Fibroblast of mammary gland (primary cell): ENCODE measurements at regions not wholly inside any gene's neighbourhood (a gene's known extent, or its start where the extent isn't known, plus 50 kb on each side); places are given as distances from the start of the nearest gene placed in this dataset.
"Not testable (repeated sequence)": the region's sequence is repeated elsewhere in the genome, so short reads cannot be mapped to it uniquely, and the experiment has no call there.

ENCODE experiments used
- DNase-seq: peaks from one replicate; pipeline ENCODE4 v3.0.0-alpha.2; 2010; ENCODE audit warnings: low read depth
- H3K4me3 ChIP-seq: 2 replicates; pipeline ENCODE4 v1.5.1; 2011; ENCODE audit warnings: low read depth, mild to moderate bottlenecking, low read length, moderate library complexity; ENCODE audit not compliant: control insufficient read depth
- CTCF ChIP-seq: conservative IDR thresholded peaks from 2 replicates; pipeline ENCODE4 v1.5.1; 2011; ENCODE audit warnings: low read depth, low read length, inconsistent platforms; ENCODE audit not compliant: control insufficient read depth, insufficient read depth

- no peak overlapping the region for H3K4me3 ChIP-seq
- TF ChIP-seq CTCF = no peak
- no peak for DNase-seq
Measured at GRCh38 chr4:128540122-128540521, 252.5 kb upstream of the PGRMC2 start.

- no peak for TF ChIP-seq CTCF
- DNase-seq = no peak
Measured at GRCh38 chr4:128538111-128538882, 250.7 kb upstream of the PGRMC2 start.

GRCh38 chr4:128536746-128537145, 249.1 kb upstream of the PGRMC2 start:
- no peak for TF ChIP-seq CTCF
- DNase-seq = no peak
- H3K4me3 ChIP-seq = no peak overlapping the region

More at GRCh38 chr4:128538111-128538882, 250.7 kb upstream of the PGRMC2 start:
- no peak overlapping the region for H3K4me3 ChIP-seq

- not testable (repeated sequence) for DNase-seq, H3K4me3 ChIP-seq
Measured at GRCh38 chr4:128535510-128535909, 247.9 kb upstream of the PGRMC2 start.

- no peak overlapping the region for H3K4me3 ChIP-seq
- peak; percentile 98 for DNase-seq
- no peak for TF ChIP-seq CTCF
Measured at GRCh38 chr4:128528793-128529553, 241.4 kb upstream of the PGRMC2 start.

GRCh38 chr4:128527946-128528576, 240.4 kb upstream of the PGRMC2 start:
- no peak overlapping the region for H3K4me3 ChIP-seq
- no peak for DNase-seq
- no peak for TF ChIP-seq CTCF

GRCh38 chr4:128527351-128527750, 239.7 kb upstream of the PGRMC2 start:
- TF ChIP-seq CTCF = no peak
- no peak for DNase-seq
- H3K4me3 ChIP-seq = no peak overlapping the region
